Stimulated activated naive CD8-positive, alpha-beta T cell treated with anti-CD3 and anti-CD28 coated beads, Interleukin-15, Interleukin-2, amounts not matched to agents 100 U/mL and 50 U/mL, for 24 hours (primary cell): ENCODE measurements at regions not wholly inside any gene's neighbourhood (a gene's known extent, or its start where the extent isn't known, plus 50 kb on each side); places are given as distances from the start of the nearest gene placed in this dataset.

Source experiments
- ATAC-seq: fragments of 150-1000 bp; cut with Tn5 transposase; one replicate; pipeline ENCODE4 v1.10.0; 2021
- DNase-seq: peaks from one replicate; pipeline ENCODE4 v3.0.0; 2021

GRCh38 chr2:133667085-133667484 lies 98.8 kb upstream of the NCKAP5 start:
- ATAC-seq, result no peak
- DNase-seq, result no peak

- DNase-seq, result no peak
- no peak for ATAC-seq
Measured at GRCh38 chr2:133667968-133668367, 99.7 kb upstream of the NCKAP5 start.

- ATAC-seq (no peak), DNase-seq (no peak)
Measured at GRCh38 chr2:133668547-133668946, 100.3 kb upstream of the NCKAP5 start.

- no peak for DNase-seq
Measured at GRCh38 chr2:133673305-133673905, 105.1 kb upstream of the NCKAP5 start.

GRCh38 chr2:133674066-133674432 lies 105.8 kb upstream of the NCKAP5 start:
- DNase-seq, result no peak
- no peak for ATAC-seq

More at GRCh38 chr2:133673305-133673905, 105.1 kb upstream of the NCKAP5 start:
- ATAC-seq, result no peak

GRCh38 chr2:133674433-133675331 lies 106.4 kb upstream of the NCKAP5 start:
- ATAC-seq (no peak), DNase-seq (no peak)

- DNase-seq (no peak), ATAC-seq (no peak)
Measured at GRCh38 chr2:133676392-133677130, 108.3 kb upstream of the NCKAP5 start.

- ATAC-seq (no peak), DNase-seq (no peak)
Measured at GRCh38 chr2:133680343-133681049, 112.2 kb upstream of the NCKAP5 start.

GRCh38 chr2:133682347-133682746 lies 114.1 kb upstream of the NCKAP5 start:
- ATAC-seq, result no peak
- DNase-seq, result no peak

GRCh38 chr2:133682906-133683305 lies 114.6 kb upstream of the NCKAP5 start:
- DNase-seq (no peak), ATAC-seq (no peak)

GRCh38 chr2:133685636-133686215 lies 117.5 kb upstream of the NCKAP5 start:
- no peak for ATAC-seq

GRCh38 chr2:133690780-133691179 lies 122.5 kb upstream of the NCKAP5 start:
- DNase-seq, result no peak
- ATAC-seq, result no peak

More at GRCh38 chr2:133685636-133686215, 117.5 kb upstream of the NCKAP5 start:
- no peak for DNase-seq

GRCh38 chr2:133691336-133691735 lies 123.1 kb upstream of the NCKAP5 start:
- DNase-seq, result no peak
- ATAC-seq, result no peak

- DNase-seq (no peak), ATAC-seq (no peak)
Measured at GRCh38 chr2:133705287-133705686, 137.0 kb upstream of the NCKAP5 start.

GRCh38 chr2:133710613-133711012 lies 142.3 kb upstream of the NCKAP5 start:
- no peak for DNase-seq

GRCh38 chr2:133711201-133711600 lies 142.9 kb upstream of the NCKAP5 start:
- no peak for ATAC-seq
- DNase-seq, result no peak

More at GRCh38 chr2:133710613-133711012, 142.3 kb upstream of the NCKAP5 start:
- ATAC-seq, result no peak

- ATAC-seq (no peak), DNase-seq (no peak)
Measured at GRCh38 chr2:133711806-133712205, 143.5 kb upstream of the NCKAP5 start.

GRCh38 chr2:133712369-133712768 lies 144.1 kb upstream of the NCKAP5 start:
- DNase-seq, result no peak
- ATAC-seq, result no peak

- no peak for DNase-seq
- no peak for ATAC-seq
Measured at GRCh38 chr2:133713049-133713580, 144.9 kb upstream of the NCKAP5 start.

- ATAC-seq (no peak), DNase-seq (no peak)
Measured at GRCh38 chr2:133716166-133716565, 147.9 kb upstream of the NCKAP5 start.

- no peak for ATAC-seq
- no peak for DNase-seq
Measured at GRCh38 chr2:133717497-133717896, 149.2 kb upstream of the NCKAP5 start.
